ENCODE measurements at regions not wholly inside any gene's neighbourhood (a gene's known extent, or its start where the extent isn't known, plus 50 kb on each side); places are given as distances from the start of the nearest gene placed in this dataset.

DNA sequence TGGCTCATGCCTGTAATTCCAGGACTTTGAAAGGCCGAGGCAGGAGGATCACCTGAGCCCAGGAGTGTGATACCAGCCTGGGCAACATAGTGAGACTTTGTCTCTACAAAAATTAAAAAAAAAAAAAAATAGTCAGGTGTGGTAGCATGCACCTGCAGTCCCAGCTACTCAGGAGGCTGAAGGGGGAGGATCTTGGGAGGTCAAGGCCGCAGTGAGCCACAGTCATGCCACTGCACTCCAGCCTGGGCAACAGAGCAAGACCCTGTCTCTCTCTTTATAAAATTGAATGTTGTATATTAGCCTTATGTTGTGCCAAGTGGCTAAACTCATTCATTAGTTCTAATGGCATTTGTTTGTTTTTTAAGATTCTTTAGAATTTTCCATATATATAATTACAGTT is 207.7 kb upstream of the COPS8 start:
- no peak overlapping the region for H3K4me3 Mint-ChIP-seq (ENCODE audit: unreplicated experiment)
- H3K36me3 Mint-ChIP-seq (ENCODE audit: unreplicated experiment) = peaks cover 6% of the 10 kb centered on the region
- no peaks in the 10 kb centered on the region for H3K27me3 Mint-ChIP-seq (ENCODE audit: unreplicated experiment)
- H3K4me1 Mint-ChIP-seq (ENCODE audit: unreplicated experiment) = peaks cover 36% of the 10 kb centered on the region
- peaks cover 21% of the 10 kb centered on the region for H3K9me3 Mint-ChIP-seq (ENCODE audit: unreplicated experiment)
- no peak overlapping the region for H3K27ac Mint-ChIP-seq (ENCODE audit: unreplicated experiment)
- TF ChIP-seq, protein P1, sequence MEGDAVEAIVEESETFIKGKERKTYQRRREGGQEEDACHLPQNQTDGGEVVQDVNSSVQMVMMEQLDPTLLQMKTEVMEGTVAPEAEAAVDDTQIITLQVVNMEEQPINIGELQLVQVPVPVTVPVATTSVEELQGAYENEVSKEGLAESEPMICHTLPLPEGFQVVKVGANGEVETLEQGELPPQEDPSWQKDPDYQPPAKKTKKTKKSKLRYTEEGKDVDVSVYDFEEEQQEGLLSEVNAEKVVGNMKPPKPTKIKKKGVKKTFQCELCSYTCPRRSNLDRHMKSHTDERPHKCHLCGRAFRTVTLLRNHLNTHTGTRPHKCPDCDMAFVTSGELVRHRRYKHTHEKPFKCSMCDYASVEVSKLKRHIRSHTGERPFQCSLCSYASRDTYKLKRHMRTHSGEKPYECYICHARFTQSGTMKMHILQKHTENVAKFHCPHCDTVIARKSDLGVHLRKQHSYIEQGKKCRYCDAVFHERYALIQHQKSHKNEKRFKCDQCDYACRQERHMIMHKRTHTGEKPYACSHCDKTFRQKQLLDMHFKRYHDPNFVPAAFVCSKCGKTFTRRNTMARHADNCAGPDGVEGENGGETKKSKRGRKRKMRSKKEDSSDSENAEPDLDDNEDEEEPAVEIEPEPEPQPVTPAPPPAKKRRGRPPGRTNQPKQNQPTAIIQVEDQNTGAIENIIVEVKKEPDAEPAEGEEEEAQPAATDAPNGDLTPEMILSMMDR (IDR thresholded peaks at IDR 0.05) = no peak
- no peak for DNase-seq (ENCODE audit: extremely low spot score, unreplicated experiment)

DNA sequence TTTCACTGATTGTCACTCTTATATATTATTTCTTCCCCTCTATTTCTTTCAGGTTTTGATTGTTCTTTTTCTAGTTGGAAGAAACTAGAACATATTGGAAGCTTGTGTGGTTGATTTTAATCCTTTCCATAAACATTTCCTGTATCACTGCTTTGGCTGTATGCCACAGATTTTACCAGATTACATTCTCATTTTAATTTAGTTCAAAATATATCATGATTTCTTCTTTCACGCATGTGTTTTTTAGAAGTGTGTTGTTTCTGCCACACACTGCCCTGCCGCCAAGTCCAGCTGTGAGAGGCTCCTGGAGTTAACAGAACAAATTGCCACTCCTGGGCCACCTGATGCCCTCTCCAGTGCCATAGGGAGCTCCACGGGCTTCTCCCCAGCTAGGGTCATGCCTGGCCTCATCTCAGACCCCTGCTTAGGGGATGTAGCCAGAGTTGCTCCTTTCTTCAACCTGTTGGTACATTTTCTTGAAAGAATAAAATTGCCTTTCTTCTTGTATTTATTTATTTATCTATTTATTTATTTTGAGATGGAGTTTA is 206.2 kb upstream of the COPS8 start:
- Mint-ChIP-seq H3K27me3 (ENCODE audit: unreplicated experiment) (no peaks in the 10 kb centered on the region), H3K36me3 (ENCODE audit: unreplicated experiment) (peaks cover 6% of the 10 kb centered on the region), H3K4me3 (ENCODE audit: unreplicated experiment) (no peak overlapping the region), H3K4me1 (ENCODE audit: unreplicated experiment) (peaks cover 27% of the 10 kb centered on the region), H3K9me3 (ENCODE audit: unreplicated experiment) (peaks cover 21% of the 10 kb centered on the region), H3K27ac (ENCODE audit: unreplicated experiment) (no peak overlapping the region)
- no peak for DNase-seq (ENCODE audit: extremely low spot score, unreplicated experiment)
- TF ChIP-seq, protein P1 (IDR thresholded peaks at IDR 0.05) = no peak

DNA sequence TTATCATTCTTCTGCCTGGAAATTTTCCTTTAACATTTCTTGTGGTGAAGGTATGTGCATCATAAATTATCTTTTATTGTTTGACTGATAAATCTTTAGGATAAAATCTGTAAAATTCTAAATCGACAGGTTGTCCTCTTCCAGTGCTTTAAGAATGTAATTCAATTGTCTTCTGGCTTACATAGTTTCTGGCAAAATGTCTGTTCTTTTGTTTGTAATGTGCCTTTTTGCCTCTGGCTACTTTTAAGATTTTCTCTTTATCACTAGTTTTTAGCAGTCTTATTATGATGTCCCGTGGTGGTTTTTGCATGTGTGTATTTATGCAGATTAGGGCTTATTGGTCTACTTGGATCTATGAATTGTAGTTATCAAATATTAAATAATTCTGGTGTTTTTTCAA is 203.6 kb upstream of the COPS8 start:
- peaks cover 6% of the 10 kb centered on the region for H3K36me3 Mint-ChIP-seq (ENCODE audit: unreplicated experiment)

DNA sequence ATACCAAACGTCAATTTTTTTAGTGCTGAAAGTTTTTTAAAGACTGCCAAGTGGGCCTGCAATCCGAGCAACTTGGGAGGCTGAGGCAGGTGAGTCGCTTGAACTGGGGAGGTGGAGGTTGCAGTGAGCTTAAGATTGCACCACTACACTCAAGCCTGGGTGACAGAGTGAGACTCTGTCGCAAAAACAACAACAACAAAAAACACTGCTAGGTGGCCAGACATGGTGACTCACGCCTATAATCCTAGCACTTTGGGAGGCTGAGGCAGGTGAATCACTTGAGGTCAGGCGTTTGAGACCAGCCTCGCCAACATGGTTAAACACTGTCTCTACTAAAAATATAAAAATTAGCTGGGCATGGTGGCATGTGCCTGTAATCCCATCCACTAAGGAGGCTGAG is 202.8 kb upstream of the COPS8 start:
- TF ChIP-seq, protein P1 (IDR thresholded peaks at IDR 0.05) = no peak
- H3K36me3 Mint-ChIP-seq (ENCODE audit: unreplicated experiment) = peaks cover 6% of the 10 kb centered on the region
- peaks cover 15% of the 10 kb centered on the region for H3K4me1 Mint-ChIP-seq (ENCODE audit: unreplicated experiment)
- DNase-seq (ENCODE audit: extremely low spot score, unreplicated experiment) = no peak
- H3K4me3 Mint-ChIP-seq (ENCODE audit: unreplicated experiment) = no peak overlapping the region
- no peak overlapping the region for H3K27ac Mint-ChIP-seq (ENCODE audit: unreplicated experiment)
- peaks cover 21% of the 10 kb centered on the region for H3K9me3 Mint-ChIP-seq (ENCODE audit: unreplicated experiment)
- no peaks in the 10 kb centered on the region for H3K27me3 Mint-ChIP-seq (ENCODE audit: unreplicated experiment)

More for the DNA sequence above, 203.6 kb upstream of the COPS8 start:
- DNase-seq (ENCODE audit: extremely low spot score, unreplicated experiment) = no peak
- Mint-ChIP-seq H3K9me3 (ENCODE audit: unreplicated experiment) (peaks cover 21% of the 10 kb centered on the region), H3K4me1 (ENCODE audit: unreplicated experiment) (peaks cover 7% of the 10 kb centered on the region), H3K27ac (ENCODE audit: unreplicated experiment) (no peak overlapping the region), H3K27me3 (ENCODE audit: unreplicated experiment) (no peaks in the 10 kb centered on the region), H3K4me3 (ENCODE audit: unreplicated experiment) (no peak overlapping the region)
- TF ChIP-seq, protein P1 (IDR thresholded peaks at IDR 0.05) = no peak

DNA sequence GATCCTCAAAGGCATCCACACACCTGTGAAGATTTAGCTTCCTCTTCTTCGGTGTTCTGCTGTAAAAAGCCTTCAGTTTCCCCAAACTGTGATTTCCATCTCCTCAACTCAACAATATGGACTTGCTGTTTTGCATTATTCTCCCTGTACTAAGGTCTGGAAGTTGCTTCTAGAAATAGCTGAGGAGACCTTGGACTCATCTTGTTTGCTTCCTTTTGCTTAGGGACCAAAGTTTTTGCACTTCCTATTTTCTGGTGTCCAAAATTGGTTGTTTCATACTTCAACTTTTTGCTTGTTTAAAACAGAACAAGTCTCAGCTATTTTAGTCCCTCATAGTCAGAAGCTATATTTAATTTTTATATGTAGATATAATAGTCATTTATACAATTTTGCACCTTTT is 201.9 kb upstream of the COPS8 start:
- H3K27ac Mint-ChIP-seq (ENCODE audit: unreplicated experiment) = no peak overlapping the region
- H3K27me3 Mint-ChIP-seq (ENCODE audit: unreplicated experiment) = no peaks in the 10 kb centered on the region
- H3K4me1 Mint-ChIP-seq (ENCODE audit: unreplicated experiment) = peaks cover 22% of the 10 kb centered on the region
- H3K9me3 Mint-ChIP-seq (ENCODE audit: unreplicated experiment) = peaks cover 19% of the 10 kb centered on the region
- peaks cover 6% of the 10 kb centered on the region for H3K36me3 Mint-ChIP-seq (ENCODE audit: unreplicated experiment)
- TF ChIP-seq, protein P1 (IDR thresholded peaks at IDR 0.05) = no peak
- H3K4me3 Mint-ChIP-seq (ENCODE audit: unreplicated experiment) = no peak overlapping the region
- no peak for DNase-seq (ENCODE audit: extremely low spot score, unreplicated experiment)

Measured in osteocyte (in vitro differentiated cells).